ENCODE measurements at regions not wholly inside any gene's neighbourhood (a gene's known extent, or its start where the extent isn't known, plus 50 kb on each side); places are given as distances from the start of the nearest gene placed in this dataset.
A peak's percentile ranks its signal among the peaks of the same experiment; 100 is the strongest.

- no peak overlapping the region for H3K4me3 ChIP-seq (replicated peaks in 1 of 2; ENCODE audit: low read depth in 2 of 2, low read length in 2 of 2)
- no peak for DNase-seq (ENCODE audit: low read depth in 2 of 2)
- TF ChIP-seq CTCF (IDR thresholded peaks at IDR 0.05; ENCODE audit: low read depth, low read length): no peak
Observed at GRCh38 chr4:52192001-52192400, 140.9 kb downstream of the SPATA18 start.

GRCh38 chr4:52192721-52193135 is 141.6 kb downstream of the SPATA18 start:
- TF ChIP-seq CTCF (IDR thresholded peaks at IDR 0.05; ENCODE audit: low read depth, low read length): no peak
- peak in 1 of 2 donors; percentile 9 for DNase-seq (ENCODE audit: low read depth in 2 of 2)
- no peak overlapping the region for H3K4me3 ChIP-seq (replicated peaks in 1 of 2; ENCODE audit: low read depth in 2 of 2, low read length in 2 of 2)

- no peak for TF ChIP-seq CTCF (IDR thresholded peaks at IDR 0.05; ENCODE audit: low read depth, low read length)
- DNase-seq (ENCODE audit: low read depth in 2 of 2): no peak
- no peak overlapping the region for H3K4me3 ChIP-seq (replicated peaks in 1 of 2; ENCODE audit: low read depth in 2 of 2, low read length in 2 of 2)
Observed at GRCh38 chr4:52195869-52196268, 144.8 kb downstream of the SPATA18 start.

- DNase-seq (ENCODE audit: low read depth in 2 of 2): no peak
- TF ChIP-seq CTCF (IDR thresholded peaks at IDR 0.05; ENCODE audit: low read depth, low read length): no peak
- no peak overlapping the region for H3K4me3 ChIP-seq (replicated peaks in 1 of 2; ENCODE audit: low read depth in 2 of 2, low read length in 2 of 2)
Observed at GRCh38 chr4:52196606-52197130, 145.6 kb downstream of the SPATA18 start.

- no peak for TF ChIP-seq CTCF (IDR thresholded peaks at IDR 0.05; ENCODE audit: low read depth, low read length)
- no peak for DNase-seq (ENCODE audit: low read depth in 2 of 2)
- H3K4me3 ChIP-seq (replicated peaks in 1 of 2; ENCODE audit: low read depth in 2 of 2, low read length in 2 of 2): no peak overlapping the region
Observed at GRCh38 chr4:52197306-52197705, 146.2 kb downstream of the SPATA18 start.

GRCh38 chr4:52198294-52198693 is 147.2 kb downstream of the SPATA18 start:
- no peak for DNase-seq (ENCODE audit: low read depth in 2 of 2)

More at GRCh38 chr4:52198294-52198693, 147.2 kb downstream of the SPATA18 start:
- no peak overlapping the region for H3K4me3 ChIP-seq (replicated peaks in 1 of 2; ENCODE audit: low read depth in 2 of 2, low read length in 2 of 2)
- no peak for TF ChIP-seq CTCF (IDR thresholded peaks at IDR 0.05; ENCODE audit: low read depth, low read length)
